ENCODE measurements at regions not wholly inside any gene's neighbourhood (a gene's known extent, or its start where the extent isn't known, plus 50 kb on each side); places are given as distances from the start of the nearest gene placed in this dataset.

DNA sequence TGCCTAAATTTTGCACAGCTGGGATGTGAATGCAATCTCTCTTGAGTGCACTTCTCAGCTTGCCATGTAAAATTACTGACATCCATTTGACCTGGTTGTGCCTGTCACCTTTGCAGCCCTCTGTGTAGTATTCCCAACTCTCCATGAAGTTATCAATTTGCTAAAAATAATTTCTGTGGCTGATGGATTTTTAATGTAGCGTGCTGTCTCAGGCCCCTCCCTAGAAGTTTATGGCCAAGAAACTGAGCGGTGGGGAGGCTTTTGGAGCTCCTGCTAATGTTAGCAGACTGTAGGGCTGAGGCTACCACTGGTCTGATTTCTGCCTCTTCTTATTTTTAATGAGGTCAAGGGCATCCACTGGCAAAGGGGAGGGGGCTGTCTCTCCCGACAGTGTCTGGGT lies 577.0 kb upstream of the DPP6 start:
- TF ChIP-seq POLR2AphosphoS5 (IDR thresholded peaks at IDR 0.05) (no peak), POLR2A (IDR thresholded peaks at IDR 0.05) (no peak), EP300 (IDR thresholded peaks at IDR 0.05) (no peak)
- TF ChIP-seq, protein P1, sequence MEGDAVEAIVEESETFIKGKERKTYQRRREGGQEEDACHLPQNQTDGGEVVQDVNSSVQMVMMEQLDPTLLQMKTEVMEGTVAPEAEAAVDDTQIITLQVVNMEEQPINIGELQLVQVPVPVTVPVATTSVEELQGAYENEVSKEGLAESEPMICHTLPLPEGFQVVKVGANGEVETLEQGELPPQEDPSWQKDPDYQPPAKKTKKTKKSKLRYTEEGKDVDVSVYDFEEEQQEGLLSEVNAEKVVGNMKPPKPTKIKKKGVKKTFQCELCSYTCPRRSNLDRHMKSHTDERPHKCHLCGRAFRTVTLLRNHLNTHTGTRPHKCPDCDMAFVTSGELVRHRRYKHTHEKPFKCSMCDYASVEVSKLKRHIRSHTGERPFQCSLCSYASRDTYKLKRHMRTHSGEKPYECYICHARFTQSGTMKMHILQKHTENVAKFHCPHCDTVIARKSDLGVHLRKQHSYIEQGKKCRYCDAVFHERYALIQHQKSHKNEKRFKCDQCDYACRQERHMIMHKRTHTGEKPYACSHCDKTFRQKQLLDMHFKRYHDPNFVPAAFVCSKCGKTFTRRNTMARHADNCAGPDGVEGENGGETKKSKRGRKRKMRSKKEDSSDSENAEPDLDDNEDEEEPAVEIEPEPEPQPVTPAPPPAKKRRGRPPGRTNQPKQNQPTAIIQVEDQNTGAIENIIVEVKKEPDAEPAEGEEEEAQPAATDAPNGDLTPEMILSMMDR (IDR thresholded peaks at IDR 0.05), result no peak
